Sigmoid colon (tissue), 4 donors: ENCODE measurements at regions not wholly inside any gene's neighbourhood (a gene's known extent, or its start where the extent isn't known, plus 50 kb on each side); places are given as distances from the start of the nearest gene placed in this dataset.

ENCODE experiments used
- EP300 ChIP-seq, 4 donors: sonication (generic); formaldehyde crosslinking; IDR thresholded peaks; one replicate each; pipeline ENCODE4 v1.6.1; 2017; ENCODE audit warnings: antibody characterized with exemption in 4 of 4
- TF ChIP-seq, protein P1 (sequence below), 4 experiments: fragments of 450-650 bp in 3 of 4; fragments of 200-600 bp in 1 of 4; IDR thresholded peaks; one replicate each; pipeline ENCODE4 v1.5.1; 2016 to 2019; ENCODE audit warnings: antibody characterized with exemption in 4 of 4, mild to moderate bottlenecking in 3 of 4, moderate library complexity in 2 of 4

DNA sequence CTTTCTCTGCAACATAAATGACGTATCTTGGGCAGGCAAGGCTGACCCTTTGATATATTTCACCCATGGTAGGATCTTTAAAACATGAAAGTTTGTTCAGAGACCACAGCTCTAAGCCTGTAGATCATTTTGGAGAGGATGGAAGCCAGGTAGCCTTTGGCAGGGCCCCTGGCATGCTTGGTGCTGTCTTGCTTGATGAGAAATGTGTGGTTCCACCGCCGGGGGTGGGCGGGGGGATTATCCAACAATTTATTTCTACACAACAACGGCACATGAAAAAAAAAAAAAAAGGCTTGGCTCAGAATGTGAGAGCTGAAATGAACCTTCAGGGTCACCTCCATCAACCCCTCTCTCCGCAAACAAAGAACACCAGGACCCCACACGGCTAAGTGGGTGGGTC is 112.9 kb upstream of the MBNL2 start:
- TF ChIP-seq, protein P1, sequence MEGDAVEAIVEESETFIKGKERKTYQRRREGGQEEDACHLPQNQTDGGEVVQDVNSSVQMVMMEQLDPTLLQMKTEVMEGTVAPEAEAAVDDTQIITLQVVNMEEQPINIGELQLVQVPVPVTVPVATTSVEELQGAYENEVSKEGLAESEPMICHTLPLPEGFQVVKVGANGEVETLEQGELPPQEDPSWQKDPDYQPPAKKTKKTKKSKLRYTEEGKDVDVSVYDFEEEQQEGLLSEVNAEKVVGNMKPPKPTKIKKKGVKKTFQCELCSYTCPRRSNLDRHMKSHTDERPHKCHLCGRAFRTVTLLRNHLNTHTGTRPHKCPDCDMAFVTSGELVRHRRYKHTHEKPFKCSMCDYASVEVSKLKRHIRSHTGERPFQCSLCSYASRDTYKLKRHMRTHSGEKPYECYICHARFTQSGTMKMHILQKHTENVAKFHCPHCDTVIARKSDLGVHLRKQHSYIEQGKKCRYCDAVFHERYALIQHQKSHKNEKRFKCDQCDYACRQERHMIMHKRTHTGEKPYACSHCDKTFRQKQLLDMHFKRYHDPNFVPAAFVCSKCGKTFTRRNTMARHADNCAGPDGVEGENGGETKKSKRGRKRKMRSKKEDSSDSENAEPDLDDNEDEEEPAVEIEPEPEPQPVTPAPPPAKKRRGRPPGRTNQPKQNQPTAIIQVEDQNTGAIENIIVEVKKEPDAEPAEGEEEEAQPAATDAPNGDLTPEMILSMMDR (IDR thresholded peaks at IDR 0.05): no peak
- no peak for TF ChIP-seq EP300 (IDR thresholded peaks at IDR 0.05)
